NB4 (cell line): ENCODE measurements at regions not wholly inside any gene's neighbourhood (a gene's known extent, or its start where the extent isn't known, plus 50 kb on each side); places are given as distances from the start of the nearest gene placed in this dataset.
"Not testable (repeated sequence)": the region's sequence is repeated elsewhere in the genome, so short reads cannot be mapped to it uniquely, and the experiment has no call there.

Source experiments
- DNase-seq: peaks from one replicate; pipeline ENCODE4 v3.0.0; 2010; ENCODE audit warnings: low read depth
- H3K4me3 ChIP-seq: one replicate; pipeline ENCODE4 v1.5.1; 2011; ENCODE audit warnings: mild to moderate bottlenecking, low read depth, low read length, moderate library complexity
- MYC ChIP-seq: IDR thresholded peaks from 2 replicates; pipeline ENCODE4 v1.6.1; 2011; ENCODE audit warnings: low read depth, low read length
- POLR2A ChIP-seq: IDR thresholded peaks from 2 replicates; pipeline ENCODE4 v1.6.1; 2011; ENCODE audit warnings: mild to moderate bottlenecking; ENCODE audit not compliant: insufficient read length; ENCODE audit errors: extremely low read depth
- TF ChIP-seq, protein P1 (sequence below): IDR thresholded peaks from 2 replicates; pipeline ENCODE4 v1.6.1; 2011; ENCODE audit warnings: low read depth, low read length
- TF ChIP-seq, protein P2 (sequence below): IDR thresholded peaks from one replicate; pipeline ENCODE4 v1.5.1; 2012; ENCODE audit warnings: low read depth, low read length

DNA sequence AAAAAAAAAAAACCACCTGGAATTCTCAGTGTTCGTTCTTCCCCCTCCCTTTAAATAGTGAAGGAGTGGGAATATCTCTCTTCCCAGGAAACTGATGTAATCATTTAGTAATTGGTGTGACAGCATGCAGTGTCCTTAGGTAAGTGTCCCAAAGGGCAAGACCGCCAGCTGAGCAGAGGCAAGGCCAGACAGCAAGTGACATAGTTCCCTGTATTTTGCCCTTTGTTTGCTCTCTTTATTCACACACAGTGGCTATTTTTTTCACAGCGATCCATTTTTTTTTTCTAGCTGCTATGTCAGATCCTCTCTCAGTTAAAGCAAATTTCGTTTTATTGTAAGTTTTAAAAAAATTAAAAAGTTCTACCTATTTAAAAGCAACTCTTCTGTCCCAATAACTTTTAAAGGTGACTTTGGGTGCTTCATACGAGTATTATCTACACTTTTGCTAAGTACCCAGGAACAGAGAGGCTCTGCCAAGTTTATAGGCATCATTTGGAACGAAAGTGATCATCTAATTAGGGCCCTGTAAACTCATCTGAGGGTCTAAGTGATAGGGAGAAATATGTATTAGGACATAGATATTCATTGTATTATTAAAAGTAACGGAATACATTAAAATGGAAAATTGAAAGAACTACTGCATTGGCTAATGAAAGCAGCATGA lies 98.2 kb upstream of the ALDH1A1 start:
- H3K4me3 ChIP-seq = no peak overlapping the region
- TF ChIP-seq, protein P1, sequence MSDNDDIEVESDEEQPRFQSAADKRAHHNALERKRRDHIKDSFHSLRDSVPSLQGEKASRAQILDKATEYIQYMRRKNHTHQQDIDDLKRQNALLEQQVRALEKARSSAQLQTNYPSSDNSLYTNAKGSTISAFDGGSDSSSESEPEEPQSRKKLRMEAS = no peak
- TF ChIP-seq MYC (no peak), POLR2A (no peak)
- TF ChIP-seq, protein P2, sequence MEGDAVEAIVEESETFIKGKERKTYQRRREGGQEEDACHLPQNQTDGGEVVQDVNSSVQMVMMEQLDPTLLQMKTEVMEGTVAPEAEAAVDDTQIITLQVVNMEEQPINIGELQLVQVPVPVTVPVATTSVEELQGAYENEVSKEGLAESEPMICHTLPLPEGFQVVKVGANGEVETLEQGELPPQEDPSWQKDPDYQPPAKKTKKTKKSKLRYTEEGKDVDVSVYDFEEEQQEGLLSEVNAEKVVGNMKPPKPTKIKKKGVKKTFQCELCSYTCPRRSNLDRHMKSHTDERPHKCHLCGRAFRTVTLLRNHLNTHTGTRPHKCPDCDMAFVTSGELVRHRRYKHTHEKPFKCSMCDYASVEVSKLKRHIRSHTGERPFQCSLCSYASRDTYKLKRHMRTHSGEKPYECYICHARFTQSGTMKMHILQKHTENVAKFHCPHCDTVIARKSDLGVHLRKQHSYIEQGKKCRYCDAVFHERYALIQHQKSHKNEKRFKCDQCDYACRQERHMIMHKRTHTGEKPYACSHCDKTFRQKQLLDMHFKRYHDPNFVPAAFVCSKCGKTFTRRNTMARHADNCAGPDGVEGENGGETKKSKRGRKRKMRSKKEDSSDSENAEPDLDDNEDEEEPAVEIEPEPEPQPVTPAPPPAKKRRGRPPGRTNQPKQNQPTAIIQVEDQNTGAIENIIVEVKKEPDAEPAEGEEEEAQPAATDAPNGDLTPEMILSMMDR = no peak
- DNase-seq = no peak

- no peak overlapping the region for H3K4me3 ChIP-seq
- TF ChIP-seq, protein P2 = no peak
- TF ChIP-seq MYC (no peak), POLR2A (no peak)
- TF ChIP-seq, protein P1 = no peak
- DNase-seq = no peak
Measured at GRCh38 chr9:73050065-73050816, 97.4 kb upstream of the ALDH1A1 start.

- H3K4me3 ChIP-seq = no peak overlapping the region
- DNase-seq = no peak
- TF ChIP-seq POLR2A (no peak), MYC (no peak)
- TF ChIP-seq, protein P2 = no peak
- TF ChIP-seq, protein P1 = no peak
Measured at GRCh38 chr9:73049280-73049679, 96.4 kb upstream of the ALDH1A1 start.

- TF ChIP-seq, protein P1 = no peak
- no peak for TF ChIP-seq POLR2A
- TF ChIP-seq, protein P2 = no peak
- no peak for TF ChIP-seq MYC
- H3K4me3 ChIP-seq = no peak overlapping the region
- DNase-seq = no peak
Measured at GRCh38 chr9:73046769-73047168, 93.9 kb upstream of the ALDH1A1 start.

GRCh38 chr9:73044776-73045175 lies 91.9 kb upstream of the ALDH1A1 start:
- H3K4me3 ChIP-seq, DNase-seq: not testable (repeated sequence)

GRCh38 chr9:73042155-73042554 lies 89.3 kb upstream of the ALDH1A1 start:
- no peak overlapping the region for H3K4me3 ChIP-seq
- DNase-seq = no peak
- TF ChIP-seq, protein P2 = no peak
- TF ChIP-seq POLR2A = no peak
- no peak for TF ChIP-seq MYC
- TF ChIP-seq, protein P1 = no peak
